ENCODE measurements at regions not wholly inside any gene's neighbourhood (a gene's known extent, or its start where the extent isn't known, plus 50 kb on each side); places are given as distances from the start of the nearest gene placed in this dataset.
"Not testable (repeated sequence)": the region's sequence is repeated elsewhere in the genome, so short reads cannot be mapped to it uniquely, and the experiment has no call there.

- no peak for DNase-seq
Measured at GRCh38 chr13:23044906-23045305, 135.9 kb upstream of the SGCG start.

GRCh38 chr13:23050126-23050525 lies 130.7 kb upstream of the SGCG start:
- DNase-seq, result no peak

- DNase-seq, result not testable (repeated sequence)
Measured at GRCh38 chr13:23053711-23054110, 127.1 kb upstream of the SGCG start.

- DNase-seq, result no peak
Measured at GRCh38 chr13:23059173-23059572, 121.6 kb upstream of the SGCG start.

GRCh38 chr13:23060959-23061358 lies 119.8 kb upstream of the SGCG start:
- no peak for DNase-seq

- DNase-seq, result no peak
Measured at GRCh38 chr13:23067129-23067528, 113.7 kb upstream of the SGCG start.

GRCh38 chr13:23069566-23069965 lies 111.2 kb upstream of the SGCG start:
- DNase-seq, result no peak

GRCh38 chr13:23074075-23074828 lies 106.5 kb upstream of the SGCG start:
- no peak for DNase-seq

- DNase-seq, result no peak
Measured at GRCh38 chr13:23081220-23081619, 99.6 kb upstream of the SGCG start.

GRCh38 chr13:23081901-23082300 lies 98.9 kb upstream of the SGCG start:
- no peak for DNase-seq

- no peak for DNase-seq
Measured at GRCh38 chr13:23086968-23087623, 93.7 kb upstream of the SGCG start.

- peak; percentile 1 for DNase-seq
Measured at GRCh38 chr13:23087880-23088279, 92.9 kb upstream of the SGCG start.

GRCh38 chr13:23098161-23098907 lies 82.4 kb upstream of the SGCG start:
- no peak for DNase-seq

GRCh38 chr13:23105051-23105450 lies 75.7 kb upstream of the SGCG start:
- no peak for DNase-seq

- DNase-seq, result no peak
Measured at GRCh38 chr13:23107665-23108064, 73.1 kb upstream of the SGCG start.

GRCh38 chr13:23119131-23119530 lies 61.6 kb upstream of the SGCG start:
- DNase-seq, result no peak

- not testable (repeated sequence) for DNase-seq
Measured at GRCh38 chr13:23127540-23127939, 53.2 kb upstream of the SGCG start.

- no peak for DNase-seq
Measured at GRCh38 chr13:23129331-23129730, 51.4 kb upstream of the SGCG start.
